HUDEP-2 (cell line): ENCODE measurements at regions not wholly inside any gene's neighbourhood (a gene's known extent, or its start where the extent isn't known, plus 50 kb on each side); places are given as distances from the start of the nearest gene placed in this dataset.

Experiments
- DNase-seq, 76 experiments: peaks; one replicate each; lab custom pipeline; 2025; ENCODE audit not compliant: unreplicated experiment in 76 of 76; lab: John Stamatoyannopoulos, UW

GRCh38 chr5:130279386-130279785 lies 375.1 kb downstream of the CHSY3 start:
- no peak for DNase-seq

- DNase-seq: no peak
These were observed 373.9 kb downstream of the CHSY3 start for GRCh38 chr5:130278136-130278535.

- no peak for DNase-seq
These were observed 373.3 kb downstream of the CHSY3 start for GRCh38 chr5:130277522-130277921.

- DNase-seq: no peak
These were observed 372.7 kb downstream of the CHSY3 start for GRCh38 chr5:130277002-130277401.

- DNase-seq: no peak
These were observed 368.6 kb downstream of the CHSY3 start for GRCh38 chr5:130272837-130273236.

- DNase-seq: no peak
These were observed 366.5 kb downstream of the CHSY3 start for GRCh38 chr5:130270786-130271185.

- no peak for DNase-seq
These were observed 364.2 kb downstream of the CHSY3 start for GRCh38 chr5:130268489-130268888.

GRCh38 chr5:130267926-130268325 lies 363.7 kb downstream of the CHSY3 start:
- no peak for DNase-seq

GRCh38 chr5:130260481-130260880 lies 356.2 kb downstream of the CHSY3 start:
- DNase-seq: no peak

GRCh38 chr5:130251931-130252330 lies 347.7 kb downstream of the CHSY3 start:
- no peak for DNase-seq

- DNase-seq: no peak
These were observed 339.4 kb downstream of the CHSY3 start for GRCh38 chr5:130243641-130244040.

GRCh38 chr5:130237721-130238120 lies 333.5 kb downstream of the CHSY3 start:
- no peak for DNase-seq
